ENCODE measurements at regions not wholly inside any gene's neighbourhood (a gene's known extent, or its start where the extent isn't known, plus 50 kb on each side); places are given as distances from the start of the nearest gene placed in this dataset.

GRCh38 chr16:88303405-88303804, 79.4 kb upstream of the ZNF469 start:
- TF ChIP-seq CTCF (IDR thresholded peaks at IDR 0.05) (no peak), POLR2A (IDR thresholded peaks at IDR 0.05) (no peak)
